ENCODE measurements at regions not wholly inside any gene's neighbourhood (a gene's known extent, or its start where the extent isn't known, plus 50 kb on each side); places are given as distances from the start of the nearest gene placed in this dataset.
"Not testable (repeated sequence)": the region's sequence is repeated elsewhere in the genome, so short reads cannot be mapped to it uniquely, and the experiment has no call there.

- not testable (repeated sequence) for TF ChIP-seq CTCF, MAX (IDR thresholded peaks at IDR 0.05; ENCODE audit: low read depth, low read length)
These were observed 80.0 kb upstream of the SGO1 start for GRCh38 chr3:20265977-20266376.

Measured in NB4 (cell line).